Activated T-helper 17 cell treated with anti-CD3 and anti-CD28 coated beads, Interleukin-2, amount 50 U/mL, for 72 hours (primary cell): ENCODE measurements at regions not wholly inside any gene's neighbourhood (a gene's known extent, or its start where the extent isn't known, plus 50 kb on each side); places are given as distances from the start of the nearest gene placed in this dataset.
A peak's percentile ranks its signal among the peaks of the same experiment; 100 is the strongest.

ENCODE experiments used
- ATAC-seq: fragments of 150-1000 bp; cut with Tn5 transposase; replicated peaks from 2 replicates; pipeline ENCODE4 v1.10.0; 2021; ENCODE audit warnings: mild to moderate bottlenecking, moderate library complexity
- H3K27ac Mint-ChIP-seq: one replicate; pipeline ENCODE4 v1.8.0; 2022; ENCODE audit warnings: mixed read lengths
- H3K27me3 Mint-ChIP-seq: one replicate; pipeline ENCODE4 v1.8.0; 2022; ENCODE audit warnings: mixed read lengths
- H3K36me3 Mint-ChIP-seq: one replicate; pipeline ENCODE4 v1.8.0; 2022; ENCODE audit warnings: low read depth, mild to moderate bottlenecking, mixed read lengths
- H3K4me1 Mint-ChIP-seq: one replicate; pipeline ENCODE4 v1.8.0; 2022; ENCODE audit warnings: mixed read lengths
- H3K4me3 Mint-ChIP-seq: one replicate; pipeline ENCODE4 v1.8.0; 2022; ENCODE audit warnings: mild to moderate bottlenecking, mixed read lengths
- H3K9me3 Mint-ChIP-seq: one replicate; pipeline ENCODE4 v1.8.0; 2022; ENCODE audit warnings: mixed read lengths

DNA sequence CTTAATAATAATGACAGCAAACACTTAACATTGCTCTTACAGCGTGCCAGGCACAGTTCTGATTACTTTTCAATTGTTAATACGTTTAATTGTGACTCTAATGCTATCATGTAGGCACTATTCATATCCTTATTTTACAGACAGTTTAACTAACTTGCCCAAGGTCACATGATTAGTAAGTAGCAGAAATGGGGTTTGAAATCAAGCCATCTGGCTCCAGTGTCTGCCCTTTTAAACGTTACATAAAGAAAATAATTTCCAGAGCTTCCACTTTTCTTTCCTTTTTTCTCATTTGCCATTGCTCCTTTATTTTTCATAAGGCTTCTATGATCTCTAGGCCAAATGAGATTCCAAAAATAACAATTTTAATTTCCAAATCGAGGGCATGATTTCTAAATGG lies 50.6 kb upstream of the IKZF2 start:
- no peaks in the 10 kb centered on the region for H3K36me3 Mint-ChIP-seq
- peaks cover 3% of the 10 kb centered on the region for H3K27me3 Mint-ChIP-seq
- no peaks in the 10 kb centered on the region for H3K4me1 Mint-ChIP-seq
- no peak overlapping the region for H3K27ac Mint-ChIP-seq
- no peak overlapping the region for H3K4me3 Mint-ChIP-seq
- no peak for ATAC-seq
- no peaks in the 10 kb centered on the region for H3K9me3 Mint-ChIP-seq

DNA sequence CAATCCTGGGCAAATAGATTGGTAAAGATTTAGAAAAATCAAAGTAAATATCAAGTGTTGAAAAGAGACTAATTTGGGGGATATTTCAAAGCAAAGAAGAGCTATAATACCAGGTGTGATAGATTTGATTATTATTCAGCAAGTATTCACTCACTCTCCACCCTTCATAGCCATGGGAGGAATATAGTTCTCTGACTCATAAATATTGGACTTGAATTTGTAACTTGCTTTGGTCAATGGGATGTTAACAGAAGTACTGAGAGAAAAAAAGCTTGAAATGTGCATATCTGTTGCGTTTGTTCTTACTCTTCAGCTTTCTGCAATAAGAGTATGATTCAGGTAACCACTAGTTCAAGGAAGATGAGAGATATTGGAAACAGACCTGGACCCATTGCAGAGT lies 54.5 kb upstream of the IKZF2 start:
- Mint-ChIP-seq H3K27ac (no peak overlapping the region), H3K4me3 (no peak overlapping the region), H3K27me3 (peaks cover 7% of the 10 kb centered on the region), H3K9me3 (no peaks in the 10 kb centered on the region), H3K36me3 (no peaks in the 10 kb centered on the region), H3K4me1 (no peaks in the 10 kb centered on the region)
- ATAC-seq = no peak

DNA sequence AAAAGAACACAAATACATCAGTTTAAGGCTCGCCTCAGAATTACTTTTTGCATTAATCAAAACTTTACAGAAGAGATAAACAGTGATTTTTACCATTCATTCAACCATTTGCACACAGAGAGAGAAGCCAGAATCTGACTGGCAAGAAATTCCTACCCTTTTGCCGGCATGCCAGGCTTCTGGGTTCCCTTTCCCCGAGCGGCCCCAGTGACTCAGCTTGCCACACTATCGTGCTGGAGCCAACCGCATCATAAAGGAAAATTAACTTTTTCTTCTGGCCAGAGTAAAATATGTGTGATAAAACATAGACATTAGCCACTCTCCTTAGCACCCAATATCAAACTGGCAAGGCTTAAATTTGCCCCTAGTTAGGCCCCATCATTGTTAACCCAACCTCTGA lies 61.8 kb upstream of the IKZF2 start:
- no peak overlapping the region for H3K27ac Mint-ChIP-seq
- H3K4me3 Mint-ChIP-seq = no peak overlapping the region
- H3K36me3 Mint-ChIP-seq = no peaks in the 10 kb centered on the region
- no peaks in the 10 kb centered on the region for H3K9me3 Mint-ChIP-seq
- H3K27me3 Mint-ChIP-seq = peaks cover 9% of the 10 kb centered on the region
- no peak for ATAC-seq
- H3K4me1 Mint-ChIP-seq = no peaks in the 10 kb centered on the region

DNA sequence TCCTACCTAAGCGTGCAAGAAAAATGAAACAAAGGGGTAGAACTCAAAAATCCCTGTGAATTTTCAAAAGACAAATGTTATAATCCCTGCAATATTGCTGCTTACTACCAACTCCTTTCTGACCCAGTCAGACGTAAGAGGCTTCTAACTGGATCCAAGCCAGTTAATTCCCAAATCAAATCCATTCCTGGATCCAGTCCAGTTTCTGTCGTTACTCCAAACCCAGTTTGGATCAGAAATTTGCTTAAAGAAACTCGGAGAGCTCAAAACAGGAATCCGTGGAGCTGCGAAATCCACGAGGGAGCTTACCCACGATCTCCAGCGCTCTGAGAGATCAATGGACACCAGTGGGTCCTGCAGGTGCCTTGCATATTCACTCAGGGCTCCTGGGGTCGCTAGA lies 62.8 kb upstream of the IKZF2 start:
- Mint-ChIP-seq H3K27ac (no peak overlapping the region), H3K4me1 (no peaks in the 10 kb centered on the region)

DNA sequence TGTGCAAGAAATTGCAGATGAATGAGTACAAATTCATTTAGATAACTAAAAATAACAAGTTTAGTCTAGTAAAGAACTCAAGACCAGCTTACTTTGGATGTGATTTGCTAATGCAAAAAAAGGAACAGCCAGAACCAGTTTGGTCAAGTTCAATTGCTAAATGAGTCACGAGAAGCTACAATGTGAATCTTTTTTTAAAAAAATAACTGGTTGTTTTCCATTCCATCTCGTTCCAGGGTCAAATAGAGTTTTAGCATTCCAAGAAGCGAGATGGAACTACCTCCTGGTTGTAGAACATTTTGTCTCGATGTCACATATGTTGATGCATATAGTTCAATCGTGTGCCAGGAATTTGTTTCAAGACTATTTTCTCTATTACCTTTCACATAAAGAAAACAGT lies 65.0 kb upstream of the IKZF2 start:
- no peak overlapping the region for H3K27ac Mint-ChIP-seq
- no peaks in the 10 kb centered on the region for H3K9me3 Mint-ChIP-seq
- no peak overlapping the region for H3K4me3 Mint-ChIP-seq
- no peaks in the 10 kb centered on the region for H3K36me3 Mint-ChIP-seq
- H3K4me1 Mint-ChIP-seq = no peaks in the 10 kb centered on the region
- ATAC-seq = no peak
- peaks cover 17% of the 10 kb centered on the region for H3K27me3 Mint-ChIP-seq

More for the DNA sequence above, 62.8 kb upstream of the IKZF2 start:
- H3K9me3 Mint-ChIP-seq = no peaks in the 10 kb centered on the region
- ATAC-seq = no peak
- H3K36me3 Mint-ChIP-seq = no peaks in the 10 kb centered on the region
- H3K27me3 Mint-ChIP-seq = peaks cover 12% of the 10 kb centered on the region
- no peak overlapping the region for H3K4me3 Mint-ChIP-seq

DNA sequence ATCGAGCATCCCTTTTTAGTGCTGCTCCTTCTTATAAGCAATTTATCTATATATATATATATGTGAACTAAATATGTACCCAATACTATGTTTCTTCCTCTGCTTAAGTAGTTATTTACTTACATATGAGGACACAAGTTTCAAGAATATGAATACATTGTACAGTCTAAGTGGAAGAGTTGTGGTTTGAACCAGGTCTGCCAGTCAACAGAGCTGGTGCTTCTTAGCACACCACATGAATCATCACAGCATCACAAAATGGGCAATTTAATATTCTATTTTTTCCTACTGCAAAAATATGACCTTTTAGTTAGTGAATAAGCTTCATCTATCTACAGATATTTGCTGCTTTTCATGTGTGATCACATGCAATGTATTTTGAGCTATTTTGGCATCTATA lies 64.4 kb upstream of the SPAG16 start:
- Mint-ChIP-seq H3K9me3 (no peaks in the 10 kb centered on the region), H3K27ac (no peak overlapping the region), H3K36me3 (no peaks in the 10 kb centered on the region), H3K4me1 (no peaks in the 10 kb centered on the region), H3K4me3 (no peak overlapping the region), H3K27me3 (peaks cover 13% of the 10 kb centered on the region)
- ATAC-seq = no peak

DNA sequence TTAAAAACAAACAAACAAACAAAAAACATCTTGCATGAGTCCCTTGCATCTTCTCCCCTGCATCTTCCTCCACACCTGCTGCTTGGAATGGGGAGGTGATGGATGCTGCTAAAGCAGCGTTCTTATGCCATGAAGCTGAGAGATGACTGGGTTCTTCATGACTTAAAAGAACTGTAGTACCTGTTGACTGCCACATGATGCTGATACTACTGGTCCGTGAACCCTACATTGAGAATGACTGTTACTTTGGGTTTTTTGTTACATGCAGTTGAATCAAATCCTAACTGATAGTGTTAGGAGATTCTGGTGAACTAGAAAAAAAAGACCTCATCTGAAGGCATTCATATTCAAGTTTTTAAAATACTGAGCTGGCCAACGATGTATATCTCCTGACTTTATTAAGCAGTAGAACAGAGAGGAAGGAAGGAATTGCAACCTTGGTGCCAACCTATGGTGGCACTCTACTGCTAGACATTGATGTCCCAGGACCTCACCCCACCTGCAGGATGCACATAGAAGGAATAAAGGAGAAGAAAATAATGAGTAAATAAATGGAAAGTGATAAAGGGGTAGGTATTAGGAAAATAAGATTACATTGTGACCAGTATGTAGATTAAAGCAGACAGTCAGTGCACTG lies 63.2 kb upstream of the SPAG16 start:
- H3K27ac Mint-ChIP-seq = no peak overlapping the region
- no peak for ATAC-seq
- H3K27me3 Mint-ChIP-seq = peaks cover 13% of the 10 kb centered on the region
- no peak overlapping the region for H3K4me3 Mint-ChIP-seq
- H3K4me1 Mint-ChIP-seq = no peaks in the 10 kb centered on the region
- no peaks in the 10 kb centered on the region for H3K36me3 Mint-ChIP-seq
- H3K9me3 Mint-ChIP-seq = no peaks in the 10 kb centered on the region

DNA sequence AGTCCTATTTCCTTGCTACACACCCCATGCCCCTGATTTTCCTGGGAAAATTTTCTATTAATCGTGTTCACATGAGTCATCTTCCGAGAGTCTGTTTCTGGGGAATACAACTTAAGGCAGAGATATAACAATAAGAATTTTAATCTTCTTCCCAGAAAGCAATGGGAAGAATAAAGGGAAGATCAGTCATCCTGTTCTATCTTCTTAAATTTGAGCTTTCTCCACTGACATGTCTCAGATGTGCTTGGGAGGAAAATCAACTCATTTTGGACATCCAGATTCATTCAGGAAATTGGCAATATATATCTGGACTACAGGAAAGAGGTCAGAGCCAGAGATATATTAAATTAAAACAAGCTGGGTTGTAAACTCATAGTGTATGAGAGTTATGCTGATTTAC lies 62.3 kb upstream of the SPAG16 start:
- Mint-ChIP-seq H3K27me3 (peaks cover 13% of the 10 kb centered on the region), H3K9me3 (no peaks in the 10 kb centered on the region), H3K4me3 (no peak overlapping the region), H3K36me3 (no peaks in the 10 kb centered on the region), H3K27ac (no peak overlapping the region), H3K4me1 (no peaks in the 10 kb centered on the region)
- ATAC-seq = no peak

DNA sequence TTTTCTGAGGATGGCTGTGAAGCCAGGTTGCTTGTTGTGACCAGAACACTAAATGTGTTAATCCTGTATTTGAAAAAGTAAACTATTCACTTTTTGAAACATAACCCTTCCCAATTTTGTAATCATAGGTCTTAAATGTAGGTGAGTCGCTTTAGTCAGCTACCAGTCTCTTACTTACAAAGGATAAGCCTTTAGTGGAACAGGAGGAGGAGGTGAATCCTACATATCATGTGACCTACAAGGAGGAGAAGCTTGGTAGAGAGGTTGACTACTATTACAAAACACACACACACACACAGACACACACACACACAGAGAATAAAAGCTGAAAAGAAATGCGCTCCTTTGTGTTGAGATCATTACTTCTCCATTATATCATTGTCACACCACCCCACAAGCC lies 59.9 kb upstream of the SPAG16 start:
- Mint-ChIP-seq H3K36me3 (no peaks in the 10 kb centered on the region), H3K9me3 (no peaks in the 10 kb centered on the region), H3K27me3 (peaks cover 9% of the 10 kb centered on the region), H3K27ac (no peak overlapping the region), H3K4me3 (no peak overlapping the region), H3K4me1 (no peaks in the 10 kb centered on the region)
- no peak for ATAC-seq

DNA sequence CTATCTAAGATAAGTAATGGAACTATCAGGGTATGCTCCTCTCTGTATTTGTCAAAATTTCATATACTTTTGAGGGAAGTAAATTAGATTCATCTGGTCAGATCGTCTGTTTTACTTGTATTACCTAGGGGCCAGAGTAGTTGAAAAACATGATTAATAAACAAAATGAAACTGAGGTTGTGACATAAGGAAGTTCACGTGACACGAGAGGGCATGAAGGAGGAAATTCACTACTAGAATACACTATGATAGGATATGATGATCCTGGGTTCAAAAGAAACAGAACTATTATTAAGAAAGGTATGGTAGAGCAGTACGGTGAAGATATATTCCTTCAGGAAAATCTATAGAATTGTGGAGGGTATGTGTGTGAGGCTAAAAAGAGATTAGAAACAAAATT lies 58.4 kb upstream of the SPAG16 start:
- H3K9me3 Mint-ChIP-seq = no peaks in the 10 kb centered on the region
- H3K27ac Mint-ChIP-seq = no peak overlapping the region
- H3K4me1 Mint-ChIP-seq = no peaks in the 10 kb centered on the region
- no peak for ATAC-seq
- no peak overlapping the region for H3K4me3 Mint-ChIP-seq
- no peaks in the 10 kb centered on the region for H3K36me3 Mint-ChIP-seq
- peaks cover 9% of the 10 kb centered on the region for H3K27me3 Mint-ChIP-seq

DNA sequence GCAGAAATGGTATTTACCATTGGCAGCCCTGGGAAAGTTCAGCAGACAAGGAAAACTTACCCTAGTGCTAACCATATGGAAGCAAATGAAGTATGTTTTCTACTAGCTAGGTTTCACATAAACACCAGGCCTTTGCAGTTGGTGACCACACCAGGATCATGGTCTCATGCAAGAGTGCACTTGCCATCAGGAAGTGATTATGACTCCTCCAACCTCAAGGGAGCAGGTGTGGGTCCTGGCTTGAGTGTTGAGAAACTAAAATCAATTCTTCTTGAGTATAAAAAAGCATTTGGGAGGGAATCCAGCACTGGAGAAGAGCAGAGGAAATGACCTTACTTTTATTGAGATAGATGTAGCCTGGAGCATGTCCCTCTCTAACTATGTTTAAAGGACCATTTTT lies 56.8 kb upstream of the SPAG16 start:
- no peak overlapping the region for H3K4me3 Mint-ChIP-seq
- H3K4me1 Mint-ChIP-seq = no peaks in the 10 kb centered on the region
- no peak for ATAC-seq
- no peaks in the 10 kb centered on the region for H3K36me3 Mint-ChIP-seq
- H3K27ac Mint-ChIP-seq = no peak overlapping the region
- H3K9me3 Mint-ChIP-seq = no peaks in the 10 kb centered on the region
- H3K27me3 Mint-ChIP-seq = no peaks in the 10 kb centered on the region

DNA sequence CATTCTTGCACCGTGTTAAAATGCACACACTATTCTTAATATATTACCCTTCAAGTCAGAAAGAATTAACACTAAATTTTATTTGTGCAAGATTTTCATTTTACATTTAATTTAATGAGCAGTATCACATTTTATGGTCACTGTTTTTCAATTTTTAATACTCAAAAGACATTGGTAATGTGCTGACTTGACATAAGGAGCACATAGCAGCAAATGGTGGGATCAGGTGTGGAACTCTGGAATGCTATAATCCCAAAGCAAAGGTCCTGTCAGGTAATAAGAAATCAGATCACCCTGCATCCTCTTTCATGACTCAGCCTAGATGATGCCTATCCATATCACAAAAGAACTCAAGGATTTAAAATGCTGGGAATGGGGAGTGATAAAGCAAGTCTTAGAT lies 55.6 kb upstream of the SPAG16 start:
- ATAC-seq = no peak
- no peaks in the 10 kb centered on the region for H3K27me3 Mint-ChIP-seq
- H3K4me1 Mint-ChIP-seq = no peaks in the 10 kb centered on the region
- no peak overlapping the region for H3K27ac Mint-ChIP-seq
- no peaks in the 10 kb centered on the region for H3K36me3 Mint-ChIP-seq
- no peaks in the 10 kb centered on the region for H3K9me3 Mint-ChIP-seq
- H3K4me3 Mint-ChIP-seq = no peak overlapping the region

DNA sequence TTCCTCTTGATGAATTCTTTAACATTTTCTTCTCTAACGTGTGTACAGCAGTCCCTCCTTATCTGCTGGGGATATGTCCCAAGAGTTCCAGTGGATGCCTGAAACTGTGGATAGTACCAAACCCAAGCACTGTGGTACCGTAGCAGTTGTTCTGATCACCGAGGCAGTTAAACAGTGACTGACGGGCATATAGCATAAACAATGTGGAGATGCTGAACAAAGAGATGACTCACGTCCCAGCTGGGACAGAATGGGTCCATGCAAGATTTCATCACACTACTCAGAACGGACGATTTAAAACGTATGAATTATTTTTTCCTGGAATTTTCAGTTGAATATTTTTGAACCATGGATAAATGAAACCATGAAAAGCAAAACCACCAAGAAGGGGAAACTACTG lies 54.5 kb upstream of the SPAG16 start:
- H3K36me3 Mint-ChIP-seq = no peaks in the 10 kb centered on the region

DNA sequence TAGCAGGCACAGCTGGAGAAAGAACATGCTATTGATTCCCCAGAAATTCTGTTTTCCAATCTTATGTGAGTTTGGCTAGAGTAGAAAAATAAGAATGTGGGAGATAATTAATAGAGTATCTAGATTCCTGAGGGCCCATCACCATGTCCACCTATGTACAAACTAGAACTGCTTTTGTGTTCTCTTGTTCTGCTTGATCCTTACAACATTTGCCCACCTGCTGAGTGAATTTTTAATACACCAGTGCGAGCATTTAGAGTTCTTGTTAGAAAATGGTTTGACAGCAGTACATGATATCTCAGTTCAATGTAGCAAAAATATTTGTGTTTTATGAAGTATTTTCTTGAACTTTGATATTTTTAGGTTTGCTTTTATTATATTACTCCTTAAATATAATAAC lies 52.3 kb upstream of the SPAG16 start:
- H3K27ac Mint-ChIP-seq = no peak overlapping the region
- no peak for ATAC-seq
- no peak overlapping the region for H3K4me3 Mint-ChIP-seq
- H3K4me1 Mint-ChIP-seq = no peaks in the 10 kb centered on the region
- H3K9me3 Mint-ChIP-seq = no peaks in the 10 kb centered on the region
- H3K36me3 Mint-ChIP-seq = no peaks in the 10 kb centered on the region
- peaks cover 5% of the 10 kb centered on the region for H3K27me3 Mint-ChIP-seq

More for the DNA sequence above, 54.5 kb upstream of the SPAG16 start:
- Mint-ChIP-seq H3K27ac (no peak overlapping the region), H3K4me3 (no peak overlapping the region), H3K27me3 (peaks cover 2% of the 10 kb centered on the region), H3K4me1 (no peaks in the 10 kb centered on the region), H3K9me3 (no peaks in the 10 kb centered on the region)
- no peak for ATAC-seq

DNA sequence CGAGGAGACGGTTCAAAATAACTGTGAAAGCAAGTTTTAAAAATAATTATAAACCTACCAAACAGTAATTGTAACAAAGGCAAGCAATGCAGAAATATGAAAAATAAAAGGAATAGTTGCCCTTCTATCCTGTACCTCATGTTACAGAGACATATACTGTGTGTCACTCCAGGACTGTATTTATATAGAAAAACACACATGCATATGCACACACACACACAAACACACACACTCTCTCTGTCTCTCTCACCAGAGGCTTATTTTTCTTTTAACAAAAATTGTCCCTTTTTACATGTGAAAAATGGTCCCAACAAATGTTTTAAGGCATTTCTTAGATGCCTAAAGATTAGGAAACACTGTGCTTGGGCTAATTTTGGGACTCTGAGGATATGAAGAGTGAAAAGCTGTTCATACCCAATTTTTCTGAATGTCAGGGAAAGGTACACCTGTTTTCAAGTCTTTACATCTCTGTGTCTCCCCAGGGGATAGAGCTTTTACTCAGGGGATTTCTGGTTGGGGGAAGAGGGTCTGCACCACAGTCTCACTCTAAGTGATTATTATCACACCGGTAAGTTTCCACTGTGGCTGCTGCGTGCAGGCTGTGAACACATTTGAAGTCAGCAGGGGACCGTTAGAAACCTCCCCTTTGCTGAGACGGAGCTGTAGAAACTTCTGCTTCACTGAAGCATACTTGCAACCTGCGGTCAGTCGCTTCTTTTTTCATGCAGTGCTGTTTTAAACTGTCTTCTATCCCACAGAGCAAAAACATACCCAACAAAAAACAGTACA lies 51.4 kb upstream of the SPAG16 start:
- H3K4me3 Mint-ChIP-seq = no peak overlapping the region
- peak; percentile 29 for ATAC-seq
- H3K27ac Mint-ChIP-seq = no peak overlapping the region
- H3K9me3 Mint-ChIP-seq = no peaks in the 10 kb centered on the region
- H3K36me3 Mint-ChIP-seq = no peaks in the 10 kb centered on the region
- no peaks in the 10 kb centered on the region for H3K4me1 Mint-ChIP-seq
- H3K27me3 Mint-ChIP-seq = peaks cover 9% of the 10 kb centered on the region
